ENCODE measurements at regions not wholly inside any gene's neighbourhood (a gene's known extent, or its start where the extent isn't known, plus 50 kb on each side); places are given as distances from the start of the nearest gene placed in this dataset.

GRCh38 chr17:59510611-59511010 lies 54.8 kb upstream of the DHX40 start:
- no peaks in the 10 kb centered on the region for H3K9me3 Mint-ChIP-seq
- Histone ChIP-seq H3K27ac (ENCODE audit: low read depth, low read length) (no peak overlapping the region), H3K4me3 (ENCODE audit: low read length) (no peak overlapping the region), H3K9me3 (ENCODE audit: low read length) (no peaks in the 10 kb centered on the region), H3K27me3 (ENCODE audit: insufficient read depth, low read length, poor library complexity, severe bottlenecking) (no peaks in the 10 kb centered on the region), H3K4me1 (ENCODE audit: insufficient read depth, low read length) (no peaks in the 10 kb centered on the region), H3K36me3 (ENCODE audit: insufficient read depth, low read length) (no peaks in the 10 kb centered on the region)
- H3K27me3 Mint-ChIP-seq, result peaks cover 0 to 2% of the 10 kb centered on the region in 2 donors
- H3K36me3 Mint-ChIP-seq, result no peaks in the 10 kb centered on the region
- no peaks in the 10 kb centered on the region for H3K4me1 Mint-ChIP-seq
- H3K27ac Mint-ChIP-seq, result no peak overlapping the region
- CTCF ChIA-PET, result no interaction called here
- POLR2A ChIA-PET, result no interaction called here
- no peak for DNase-seq
- H3K4me3 Mint-ChIP-seq, result no peak overlapping the region

DNA sequence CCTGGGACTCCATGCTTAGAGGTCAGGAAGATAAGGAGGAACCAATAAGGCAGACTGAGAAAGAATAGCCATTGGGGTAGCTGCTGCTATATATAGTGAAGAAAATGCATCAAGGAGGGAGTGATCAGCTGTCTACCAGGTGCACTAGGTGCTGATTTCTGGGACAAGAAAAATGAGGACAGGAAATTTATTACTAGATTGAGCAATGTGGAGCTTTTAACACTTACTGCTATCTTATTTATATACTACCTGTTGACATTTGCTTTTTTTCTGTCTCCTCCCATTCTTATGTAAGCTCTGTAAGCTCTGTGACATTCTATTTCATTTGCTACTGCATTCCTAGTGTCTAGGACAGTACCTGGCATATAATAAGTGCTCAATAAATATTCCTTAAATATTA lies 53.7 kb upstream of the DHX40 start:
- Mint-ChIP-seq H3K4me3 (no peak overlapping the region), H3K9me3 (no peaks in the 10 kb centered on the region), H3K27me3 (peaks cover 0 to 2% of the 10 kb centered on the region in 2 donors), H3K4me1 (no peaks in the 10 kb centered on the region), H3K27ac (no peak overlapping the region), H3K36me3 (no peaks in the 10 kb centered on the region)
- DNase-seq, result no peak
- ChIA-PET CTCF (no interaction called here), POLR2A (no interaction called here)
- Histone ChIP-seq H3K4me3 (ENCODE audit: low read length) (no peak overlapping the region), H3K9me3 (ENCODE audit: low read length) (no peaks in the 10 kb centered on the region), H3K27me3 (ENCODE audit: insufficient read depth, low read length, poor library complexity, severe bottlenecking) (no peaks in the 10 kb centered on the region), H3K27ac (ENCODE audit: low read depth, low read length) (no peak overlapping the region), H3K4me1 (ENCODE audit: insufficient read depth, low read length) (no peaks in the 10 kb centered on the region), H3K36me3 (ENCODE audit: insufficient read depth, low read length) (no peaks in the 10 kb centered on the region)

DNA sequence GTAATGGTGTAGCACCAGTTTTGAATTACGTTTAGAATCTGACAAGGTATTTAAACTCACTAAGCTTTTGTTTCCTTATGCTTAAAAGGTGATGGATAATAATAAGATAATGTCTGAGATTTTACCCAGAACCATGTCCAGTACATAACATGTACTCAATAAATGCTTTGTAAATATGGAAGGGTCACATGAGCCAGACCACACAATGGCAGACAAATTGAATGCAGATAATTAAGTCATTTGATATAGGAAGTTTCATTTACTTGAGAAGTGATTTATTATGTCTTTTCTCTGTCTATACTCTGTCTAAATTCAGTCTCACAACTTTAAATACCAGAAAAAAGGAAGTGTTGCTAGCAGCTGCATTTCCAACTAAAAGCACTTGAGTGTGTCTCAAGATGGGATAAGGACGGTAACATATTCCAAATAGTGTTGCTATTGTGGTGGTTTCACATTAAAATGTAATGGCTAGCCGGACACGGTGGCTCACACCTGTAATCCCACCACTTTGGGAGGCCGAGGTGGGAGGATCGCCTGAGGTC lies 52.5 kb upstream of the DHX40 start:
- no peak overlapping the region for H3K4me3 ChIP-seq (ENCODE audit: low read length)
- Mint-ChIP-seq H3K4me1 (no peaks in the 10 kb centered on the region), H3K4me3 (no peak overlapping the region), H3K27me3 (peaks cover 0 to 2% of the 10 kb centered on the region in 2 donors), H3K9me3 (no peaks in the 10 kb centered on the region), H3K36me3 (no peaks in the 10 kb centered on the region), H3K27ac (no peak overlapping the region)
- no peaks in the 10 kb centered on the region for H3K9me3 ChIP-seq (ENCODE audit: low read length)
- H3K4me1 ChIP-seq (ENCODE audit: insufficient read depth, low read length), result no peaks in the 10 kb centered on the region
- no peak for DNase-seq
- ChIA-PET CTCF (no interaction called here), POLR2A (no interaction called here)
- H3K36me3 ChIP-seq (ENCODE audit: insufficient read depth, low read length), result no peaks in the 10 kb centered on the region
- no peak overlapping the region for H3K27ac ChIP-seq (ENCODE audit: low read depth, low read length)
- H3K27me3 ChIP-seq (ENCODE audit: insufficient read depth, low read length, poor library complexity, severe bottlenecking), result no peaks in the 10 kb centered on the region

DNA sequence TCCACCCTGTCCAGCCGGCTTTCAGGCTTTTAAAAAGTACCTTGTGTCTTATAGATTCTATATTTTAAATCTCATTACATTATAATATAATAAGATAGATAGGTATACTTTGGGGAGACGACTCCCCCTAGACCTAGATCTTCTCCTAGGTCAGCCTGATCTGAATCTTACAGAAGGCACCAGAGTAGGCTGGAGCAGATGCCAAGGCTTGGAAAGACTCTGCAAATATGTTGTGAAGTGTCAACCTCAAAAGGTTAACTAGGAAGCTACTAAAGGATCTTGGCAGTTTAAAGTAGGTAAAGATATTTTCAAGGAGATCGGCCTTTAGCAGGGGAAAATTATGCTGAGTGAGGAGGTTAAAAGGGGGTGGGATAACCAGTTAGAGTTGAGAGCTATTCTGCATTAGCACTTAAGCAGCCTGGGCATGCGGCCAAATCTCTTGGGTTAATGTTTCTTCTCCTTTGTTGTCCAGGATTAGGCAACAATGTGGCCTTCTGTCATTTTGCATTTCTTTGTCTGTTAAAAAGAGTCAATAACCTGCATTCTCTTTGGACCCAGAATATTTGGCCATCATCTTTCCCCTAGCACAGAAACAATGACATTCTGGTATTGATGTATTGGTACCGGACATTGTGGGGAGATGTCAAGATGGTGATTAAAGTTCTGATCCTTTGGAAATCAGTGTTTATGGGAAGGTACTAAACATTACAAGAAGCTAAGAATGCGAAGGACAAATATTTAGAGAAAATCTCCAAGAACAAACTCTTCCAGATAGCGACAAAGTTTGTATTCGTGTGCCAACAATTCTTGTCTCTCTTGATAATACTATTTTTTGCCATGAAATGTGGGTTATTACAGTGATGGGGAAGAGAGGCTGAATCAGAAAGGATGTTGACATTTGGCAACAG lies 51.2 kb upstream of the DHX40 start:
- Histone ChIP-seq H3K36me3 (ENCODE audit: insufficient read depth, low read length) (no peaks in the 10 kb centered on the region), H3K4me3 (ENCODE audit: low read length) (no peak overlapping the region), H3K27ac (ENCODE audit: low read depth, low read length) (no peak overlapping the region), H3K4me1 (ENCODE audit: insufficient read depth, low read length) (no peaks in the 10 kb centered on the region), H3K27me3 (ENCODE audit: insufficient read depth, low read length, poor library complexity, severe bottlenecking) (no peaks in the 10 kb centered on the region), H3K9me3 (ENCODE audit: low read length) (no peaks in the 10 kb centered on the region)
- Mint-ChIP-seq H3K4me1 (no peaks in the 10 kb centered on the region), H3K27ac (no peak overlapping the region), H3K4me3 (no peak overlapping the region), H3K9me3 (no peaks in the 10 kb centered on the region), H3K27me3 (peaks cover 0 to 2% of the 10 kb centered on the region in 2 donors), H3K36me3 (no peaks in the 10 kb centered on the region)
- POLR2A ChIA-PET, result no interaction called here
- CTCF ChIA-PET, result no interaction called here
- DNase-seq, result no peak

Measured in CD8-positive, alpha-beta memory T cell (primary cell).